NCI-H748 treated with DMSO at 0.1 percent for 48 hours (cell line): ENCODE measurements at regions not wholly inside any gene's neighbourhood (a gene's known extent, or its start where the extent isn't known, plus 50 kb on each side); places are given as distances from the start of the nearest gene placed in this dataset.

ENCODE experiments used
- DNase-seq: peaks from one replicate; lab custom pipeline; 2025; lab: John Stamatoyannopoulos, UW

GRCh38 chr13:32861304-32861703 is 154.9 kb upstream of the KL start:
- no peak for DNase-seq

GRCh38 chr13:32863596-32863995 is 152.6 kb upstream of the KL start:
- DNase-seq = no peak

- no peak for DNase-seq
Measured at GRCh38 chr13:32866921-32867320, 149.3 kb upstream of the KL start.

GRCh38 chr13:32877491-32877890 is 138.7 kb upstream of the KL start:
- no peak for DNase-seq

- no peak for DNase-seq
Measured at GRCh38 chr13:32878163-32878562, 138.1 kb upstream of the KL start.

- no peak for DNase-seq
Measured at GRCh38 chr13:32880636-32881035, 135.6 kb upstream of the KL start.

- DNase-seq = no peak
Measured at GRCh38 chr13:32881074-32881776, 135.0 kb upstream of the KL start.

- peak; percentile 96 for DNase-seq
Measured at GRCh38 chr13:32881777-32882145, 134.5 kb upstream of the KL start.

GRCh38 chr13:32882691-32883090 is 133.5 kb upstream of the KL start:
- DNase-seq = no peak

- DNase-seq = peak; percentile 92
Measured at GRCh38 chr13:32883474-32883873, 132.7 kb upstream of the KL start.

- DNase-seq = no peak
Measured at GRCh38 chr13:32887617-32888016, 128.6 kb upstream of the KL start.

- no peak for DNase-seq
Measured at GRCh38 chr13:32889986-32890565, 126.1 kb upstream of the KL start.

- no peak for DNase-seq
Measured at GRCh38 chr13:32893176-32893575, 123.0 kb upstream of the KL start.

- DNase-seq = no peak
Measured at GRCh38 chr13:32894589-32895001, 121.6 kb upstream of the KL start.

- no peak for DNase-seq
Measured at GRCh38 chr13:32895296-32895695, 120.9 kb upstream of the KL start.

- DNase-seq = no peak
Measured at GRCh38 chr13:32897296-32897695, 118.9 kb upstream of the KL start.

- DNase-seq = no peak
Measured at GRCh38 chr13:32902029-32902780, 114.0 kb upstream of the KL start.

GRCh38 chr13:32902874-32903273 is 113.3 kb upstream of the KL start:
- no peak for DNase-seq

GRCh38 chr13:32903720-32904119 is 112.5 kb upstream of the KL start:
- DNase-seq = no peak

- no peak for DNase-seq
Measured at GRCh38 chr13:32904266-32904665, 112.0 kb upstream of the KL start.

GRCh38 chr13:32905063-32905863 is 111.0 kb upstream of the KL start:
- DNase-seq = no peak

- DNase-seq = no peak
Measured at GRCh38 chr13:32905864-32906180, 110.4 kb upstream of the KL start.

- DNase-seq = no peak
Measured at GRCh38 chr13:32907211-32907610, 109.0 kb upstream of the KL start.
